DMS153 treated with DMSO at 0.1 percent for 48 hours (cell line): ENCODE measurements at regions not wholly inside any gene's neighbourhood (a gene's known extent, or its start where the extent isn't known, plus 50 kb on each side); places are given as distances from the start of the nearest gene placed in this dataset.
"Not testable (repeated sequence)": the region's sequence is repeated elsewhere in the genome, so short reads cannot be mapped to it uniquely, and the experiment has no call there.

Experiments used
- DNase-seq: peaks from one replicate; lab custom pipeline; 2025; ENCODE audit not compliant: unreplicated experiment; lab: John Stamatoyannopoulos, UW

- no peak for DNase-seq
Observed at GRCh38 chr17:51434434-51435170, 174.3 kb downstream of the UTP18 start.

- no peak for DNase-seq
Observed at GRCh38 chr17:51435171-51435552, 174.8 kb downstream of the UTP18 start.

- DNase-seq = peak; percentile 55
Observed at GRCh38 chr17:51435641-51436091, 175.3 kb downstream of the UTP18 start.

GRCh38 chr17:51439395-51440229 lies 179.3 kb downstream of the UTP18 start:
- DNase-seq = no peak

GRCh38 chr17:51441431-51441830 lies 181.1 kb downstream of the UTP18 start:
- no peak for DNase-seq

GRCh38 chr17:51442088-51442865 lies 181.9 kb downstream of the UTP18 start:
- DNase-seq = no peak

GRCh38 chr17:51443646-51444045 lies 183.3 kb downstream of the UTP18 start:
- no peak for DNase-seq

GRCh38 chr17:51445946-51446345 lies 185.6 kb downstream of the UTP18 start:
- no peak for DNase-seq

- no peak for DNase-seq
Observed at GRCh38 chr17:51454456-51454978, 194.2 kb downstream of the UTP18 start.

GRCh38 chr17:51455211-51455610 lies 194.9 kb downstream of the UTP18 start:
- DNase-seq = no peak

- no peak for DNase-seq
Observed at GRCh38 chr17:51455931-51456330, 195.6 kb downstream of the UTP18 start.

GRCh38 chr17:51456942-51457341 lies 196.6 kb downstream of the UTP18 start:
- DNase-seq = no peak

GRCh38 chr17:51461578-51462004 lies 201.2 kb downstream of the UTP18 start:
- DNase-seq = peak; percentile 85

- DNase-seq = no peak
Observed at GRCh38 chr17:51463353-51463752, 203.0 kb downstream of the UTP18 start.

- DNase-seq = no peak
Observed at GRCh38 chr17:51467336-51467735, 207.0 kb downstream of the UTP18 start.

- DNase-seq = no peak
Observed at GRCh38 chr17:51472670-51473205, 212.4 kb downstream of the UTP18 start.

- DNase-seq = no peak
Observed at GRCh38 chr17:51474764-51475163, 214.4 kb downstream of the UTP18 start.

GRCh38 chr17:51475730-51476129 lies 215.4 kb downstream of the UTP18 start:
- DNase-seq = no peak

- DNase-seq = no peak
Observed at GRCh38 chr17:51479303-51479702, 219.0 kb downstream of the UTP18 start.

GRCh38 chr17:51481370-51481769 lies 221.0 kb downstream of the UTP18 start:
- DNase-seq = no peak

GRCh38 chr17:51482248-51482647 lies 221.9 kb downstream of the UTP18 start:
- not testable (repeated sequence) for DNase-seq
